Activated CD4-positive, alpha-beta memory T cell treated with anti-CD3 and anti-CD28 coated beads for 36 hours (primary cell): ENCODE measurements at regions not wholly inside any gene's neighbourhood (a gene's known extent, or its start where the extent isn't known, plus 50 kb on each side); places are given as distances from the start of the nearest gene placed in this dataset.

Experiments
- CTCF ChIA-PET: fragments of 350-600 bp; sonication (Branson Sonifier 250); formaldehyde crosslinking; loops from one replicate; lab custom pipeline; 2021; ENCODE audit warnings: antibody characterized with exemption, inconsistent platforms; lab: Charles Lee
- POLR2A ChIA-PET: fragments of 350-600 bp; sonication (Branson Sonifier 250); formaldehyde crosslinking; loops from one replicate; lab custom pipeline; 2021; ENCODE audit warnings: antibody characterized with exemption; lab: Charles Lee
- DNase-seq: peaks from one replicate; pipeline ENCODE4 v3.0.0-alpha.2; 2020
- H3K27ac Mint-ChIP-seq: one replicate; pipeline ENCODE4 v1.8.0; 2021; ENCODE audit warnings: mixed read lengths
- H3K27me3 Mint-ChIP-seq: one replicate; pipeline ENCODE4 v1.8.0; 2021; ENCODE audit warnings: mixed read lengths
- H3K36me3 Mint-ChIP-seq: one replicate; pipeline ENCODE4 v1.8.0; 2021; ENCODE audit warnings: mixed read lengths
- H3K4me1 Mint-ChIP-seq: one replicate; pipeline ENCODE4 v1.8.0; 2021; ENCODE audit warnings: low read depth, mixed read lengths
- H3K4me3 Mint-ChIP-seq: one replicate; pipeline ENCODE4 v1.8.0; 2021; ENCODE audit warnings: mild to moderate bottlenecking, mixed read lengths
- H3K9me3 Mint-ChIP-seq: one replicate; pipeline ENCODE4 v1.8.0; 2021; ENCODE audit warnings: mixed read lengths
- intact Hi-C: fragments of 100-400 bp; cut with micrococcal nuclease; formaldehyde crosslinking; loops from one replicate; pipeline ENCODE4 v1.15.1; 2023

DNA sequence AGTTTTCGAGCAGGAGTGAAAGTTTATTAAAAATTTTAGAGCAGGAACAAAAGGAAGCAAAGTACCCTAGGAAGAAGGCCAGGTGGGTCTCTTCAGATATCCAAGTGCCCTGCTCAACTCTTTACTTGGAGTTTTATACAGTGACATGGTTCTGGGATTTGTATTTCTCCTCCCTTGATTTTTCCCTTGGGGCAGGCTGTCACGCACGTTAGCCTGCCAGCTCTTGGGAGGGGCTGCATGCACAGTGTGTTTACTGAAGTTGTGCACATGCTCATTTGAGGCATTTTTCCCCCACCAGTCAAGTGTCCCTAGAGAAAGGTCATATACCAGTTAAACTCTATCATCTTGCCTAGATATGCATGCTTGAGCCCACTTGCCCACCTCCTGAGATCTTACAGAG is 102.5 kb upstream of the GABRA2 start:
- H3K9me3 Mint-ChIP-seq: peaks cover 5% of the 10 kb centered on the region

GRCh38 chr4:46491455-46491854 is 101.5 kb upstream of the GABRA2 start:
- no peak for DNase-seq
- ChIA-PET CTCF (no interaction called here), POLR2A (no interaction called here)
- Mint-ChIP-seq H3K9me3 (peaks cover 5% of the 10 kb centered on the region), H3K36me3 (no peaks in the 10 kb centered on the region), H3K4me3 (no peak overlapping the region), H3K27me3 (no peaks in the 10 kb centered on the region), H3K4me1 (no peaks in the 10 kb centered on the region), H3K27ac (no peak overlapping the region)
- intact Hi-C loops: no loop called here

More for the DNA sequence above, 102.5 kb upstream of the GABRA2 start:
- ChIA-PET POLR2A (no interaction called here), CTCF (no interaction called here)
- intact Hi-C loops: no loop called here
- Mint-ChIP-seq H3K4me1 (no peaks in the 10 kb centered on the region), H3K27me3 (no peaks in the 10 kb centered on the region), H3K27ac (no peak overlapping the region), H3K36me3 (no peaks in the 10 kb centered on the region), H3K4me3 (no peak overlapping the region)
- no peak for DNase-seq

DNA sequence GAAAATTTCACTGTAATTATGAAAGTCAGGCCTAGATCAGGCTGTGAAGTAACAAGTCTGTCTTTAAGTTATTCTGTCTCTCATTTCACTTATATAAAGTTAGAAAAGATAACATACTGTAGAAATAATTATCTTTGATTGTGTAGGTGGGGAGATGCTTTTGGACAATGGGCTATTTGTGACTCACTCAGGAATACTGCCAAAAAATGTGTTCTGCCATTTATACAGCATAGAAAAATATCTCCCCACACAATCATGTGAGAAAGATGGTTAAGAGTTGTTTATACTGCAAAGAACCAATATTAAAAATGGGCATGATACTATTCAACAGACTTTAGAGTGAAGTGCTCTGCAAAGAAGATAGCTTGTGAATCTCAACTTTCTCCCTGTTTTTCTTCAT is 95.0 kb upstream of the GABRA2 start:
- no peaks in the 10 kb centered on the region for H3K27me3 Mint-ChIP-seq
- no peak overlapping the region for H3K4me3 Mint-ChIP-seq
- H3K9me3 Mint-ChIP-seq: peaks cover 6% of the 10 kb centered on the region
- H3K36me3 Mint-ChIP-seq: no peaks in the 10 kb centered on the region
- ChIA-PET POLR2A (no interaction called here), CTCF (no interaction called here)
- intact Hi-C loops: no loop called here
- H3K4me1 Mint-ChIP-seq: no peaks in the 10 kb centered on the region
- no peak for DNase-seq
- no peak overlapping the region for H3K27ac Mint-ChIP-seq

DNA sequence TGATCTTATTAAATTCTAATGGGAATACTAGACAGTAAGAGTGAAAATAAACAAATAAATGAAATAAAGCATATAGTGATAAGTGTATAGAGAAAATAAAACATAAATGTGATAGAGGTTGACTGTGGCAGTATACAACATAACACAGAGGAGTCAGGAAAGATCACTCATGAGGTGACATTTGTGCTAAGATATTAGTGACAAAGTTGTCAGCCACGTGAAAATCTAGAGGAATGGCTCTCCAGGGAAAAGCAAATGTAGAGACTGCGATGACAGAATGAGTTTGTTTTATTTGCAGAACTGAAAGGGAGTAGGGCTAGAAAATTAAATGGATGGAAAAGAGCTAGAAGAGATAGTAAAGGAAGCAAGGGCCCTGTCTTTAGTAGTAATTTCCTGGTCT is 72.8 kb upstream of the GABRA2 start:
- Mint-ChIP-seq H3K4me3 (no peak overlapping the region), H3K4me1 (no peaks in the 10 kb centered on the region), H3K36me3 (no peaks in the 10 kb centered on the region), H3K9me3 (peaks cover 21% of the 10 kb centered on the region), H3K27ac (no peak overlapping the region), H3K27me3 (no peaks in the 10 kb centered on the region)
- intact Hi-C loops: no loop called here
- CTCF ChIA-PET: no interaction called here
- DNase-seq: no peak
- POLR2A ChIA-PET: no interaction called here

DNA sequence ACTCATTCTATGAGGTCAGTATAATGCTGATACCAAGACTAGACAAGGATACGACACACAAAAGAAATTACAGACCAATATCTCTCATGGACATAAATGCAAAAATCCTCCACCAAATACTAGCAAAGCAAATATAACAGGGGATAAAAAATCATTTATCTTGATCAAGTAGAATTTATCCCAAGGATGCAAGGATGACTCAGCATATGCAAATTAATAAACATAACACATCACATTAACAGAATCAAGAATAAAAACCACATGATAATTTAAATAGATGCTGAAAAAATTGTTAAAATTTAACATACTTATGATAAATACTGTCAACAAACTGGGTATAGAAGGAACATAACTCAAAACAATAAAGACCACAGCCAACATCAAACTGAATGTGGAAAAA is 69.4 kb upstream of the GABRA2 start:
- POLR2A ChIA-PET: no interaction called here

DNA sequence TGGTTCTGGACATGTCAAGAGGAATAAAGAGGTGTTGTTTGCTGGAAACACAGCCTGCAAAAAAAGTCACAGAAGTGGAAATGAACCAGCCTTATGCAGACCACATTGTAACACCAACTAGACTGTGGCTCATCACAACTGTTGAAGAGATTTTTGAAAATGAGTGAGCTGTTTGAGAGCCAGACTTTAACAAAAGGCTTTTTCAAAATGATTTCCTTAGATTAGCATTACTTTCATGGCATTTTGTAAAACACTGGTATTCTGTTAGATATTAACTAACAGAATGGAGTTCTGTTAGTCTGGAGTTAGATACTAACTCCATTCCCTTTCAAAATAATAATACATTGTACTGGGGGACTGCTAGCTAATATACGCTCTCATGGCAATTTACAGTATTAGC is 60.6 kb upstream of the GABRA2 start:
- DNase-seq: no peak
- Mint-ChIP-seq H3K4me3 (no peak overlapping the region), H3K27me3 (no peaks in the 10 kb centered on the region), H3K27ac (no peak overlapping the region), H3K36me3 (no peaks in the 10 kb centered on the region), H3K4me1 (no peaks in the 10 kb centered on the region), H3K9me3 (peaks cover 16% of the 10 kb centered on the region)
- intact Hi-C loops: no loop called here
- CTCF ChIA-PET: no interaction called here
- POLR2A ChIA-PET: no interaction called here

More for the DNA sequence above, 69.4 kb upstream of the GABRA2 start:
- H3K27ac Mint-ChIP-seq: no peak overlapping the region
- no peaks in the 10 kb centered on the region for H3K36me3 Mint-ChIP-seq
- intact Hi-C loops: no loop called here
- H3K9me3 Mint-ChIP-seq: peaks cover 33% of the 10 kb centered on the region
- CTCF ChIA-PET: no interaction called here
- no peaks in the 10 kb centered on the region for H3K27me3 Mint-ChIP-seq
- no peaks in the 10 kb centered on the region for H3K4me1 Mint-ChIP-seq
- H3K4me3 Mint-ChIP-seq: no peak overlapping the region
- no peak for DNase-seq

DNA sequence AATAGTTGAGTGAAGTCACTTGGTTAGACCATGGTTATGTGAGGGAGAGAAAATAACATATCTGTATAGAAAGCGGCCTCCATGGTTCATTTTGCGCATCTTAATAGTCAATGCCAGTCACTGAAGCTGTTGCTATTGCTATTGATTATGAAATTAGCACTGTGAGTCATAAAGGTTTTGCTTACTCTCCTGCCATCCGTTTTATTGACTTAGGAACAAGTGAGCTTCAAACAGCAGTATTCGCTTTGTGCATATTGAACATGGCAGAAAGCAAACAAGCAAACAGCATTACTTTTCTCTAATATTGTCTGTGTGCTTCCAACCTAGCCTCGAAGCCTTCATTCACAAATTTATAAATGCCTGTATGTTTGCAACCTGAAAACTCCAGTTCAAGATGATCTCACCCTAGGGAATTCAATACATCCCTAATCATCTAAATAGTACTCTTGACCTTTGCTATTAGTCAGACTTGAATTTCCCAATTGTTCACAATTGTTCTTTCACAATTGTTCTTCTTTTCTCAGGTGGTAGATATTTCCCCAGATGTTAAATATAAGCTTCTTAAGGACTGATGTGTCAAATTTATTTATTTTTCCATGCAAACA is 55.9 kb upstream of the GABRA2 start:
- H3K27me3 Mint-ChIP-seq: no peaks in the 10 kb centered on the region
- H3K36me3 Mint-ChIP-seq: no peaks in the 10 kb centered on the region
- no peak for DNase-seq
- H3K4me1 Mint-ChIP-seq: no peaks in the 10 kb centered on the region
- H3K9me3 Mint-ChIP-seq: peaks cover 4% of the 10 kb centered on the region
- no peak overlapping the region for H3K4me3 Mint-ChIP-seq
- ChIA-PET CTCF (no interaction called here), POLR2A (no interaction called here)
- no peak overlapping the region for H3K27ac Mint-ChIP-seq
- intact Hi-C loops: no loop called here

- POLR2A ChIA-PET: no interaction called here
- no peak overlapping the region for H3K4me3 Mint-ChIP-seq
- no peaks in the 10 kb centered on the region for H3K36me3 Mint-ChIP-seq
- peaks cover 9% of the 10 kb centered on the region for H3K9me3 Mint-ChIP-seq
- no peaks in the 10 kb centered on the region for H3K4me1 Mint-ChIP-seq
- DNase-seq: no peak
- H3K27me3 Mint-ChIP-seq: no peaks in the 10 kb centered on the region
- no peak overlapping the region for H3K27ac Mint-ChIP-seq
- CTCF ChIA-PET: no interaction called here
- intact Hi-C loops: no loop called here
Observed at GRCh38 chr4:46444318-46445000, 54.5 kb upstream of the GABRA2 start.

DNA sequence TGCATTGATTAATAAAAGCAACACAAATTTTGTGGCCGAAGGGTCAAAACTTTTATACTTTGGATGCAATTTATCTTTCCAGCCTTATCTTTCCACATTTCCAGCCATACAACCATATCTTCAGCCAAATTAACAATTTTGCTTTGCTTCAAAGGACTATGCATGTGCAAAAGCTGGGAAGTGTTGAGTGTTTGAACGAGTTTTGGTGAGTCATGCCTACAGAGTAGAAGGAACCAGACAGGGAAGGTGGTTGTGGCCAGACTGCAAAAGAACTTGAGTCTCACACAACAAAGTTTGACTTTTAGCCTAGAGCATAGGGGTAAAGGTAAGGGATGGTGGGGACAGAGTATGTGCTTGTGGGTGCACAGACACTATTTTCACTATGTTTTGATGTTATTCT is 53.0 kb upstream of the GABRA2 start:
- no peak for DNase-seq
- peaks cover 15% of the 10 kb centered on the region for H3K9me3 Mint-ChIP-seq
- intact Hi-C loops: no loop called here
- no peak overlapping the region for H3K27ac Mint-ChIP-seq
- no peak overlapping the region for H3K4me3 Mint-ChIP-seq
- no peaks in the 10 kb centered on the region for H3K36me3 Mint-ChIP-seq
- H3K27me3 Mint-ChIP-seq: no peaks in the 10 kb centered on the region
- ChIA-PET POLR2A (no interaction called here), CTCF (no interaction called here)
- H3K4me1 Mint-ChIP-seq: no peaks in the 10 kb centered on the region

GRCh38 chr4:46441136-46441859 is 51.4 kb upstream of the GABRA2 start:
- H3K27me3 Mint-ChIP-seq: no peaks in the 10 kb centered on the region
- CTCF ChIA-PET: no interaction called here
- POLR2A ChIA-PET: no interaction called here

More at GRCh38 chr4:46441136-46441859, 51.4 kb upstream of the GABRA2 start:
- intact Hi-C loops: no loop called here
- H3K36me3 Mint-ChIP-seq: no peaks in the 10 kb centered on the region
- no peaks in the 10 kb centered on the region for H3K4me1 Mint-ChIP-seq
- DNase-seq: no peak
- no peak overlapping the region for H3K4me3 Mint-ChIP-seq
- no peak overlapping the region for H3K27ac Mint-ChIP-seq
- peaks cover 15% of the 10 kb centered on the region for H3K9me3 Mint-ChIP-seq
